ENCODE measurements at regions not wholly inside any gene's neighbourhood (a gene's known extent, or its start where the extent isn't known, plus 50 kb on each side); places are given as distances from the start of the nearest gene placed in this dataset.

GRCh38 chr18:21162786-21163185 lies 51.2 kb upstream of the ROCK1 start:
- intact Hi-C loops (cut with DNase I), result no loop called here
- DNase-seq (no peak), ATAC-seq (ENCODE audit: poor library complexity) (peak; percentile 57)

DNA sequence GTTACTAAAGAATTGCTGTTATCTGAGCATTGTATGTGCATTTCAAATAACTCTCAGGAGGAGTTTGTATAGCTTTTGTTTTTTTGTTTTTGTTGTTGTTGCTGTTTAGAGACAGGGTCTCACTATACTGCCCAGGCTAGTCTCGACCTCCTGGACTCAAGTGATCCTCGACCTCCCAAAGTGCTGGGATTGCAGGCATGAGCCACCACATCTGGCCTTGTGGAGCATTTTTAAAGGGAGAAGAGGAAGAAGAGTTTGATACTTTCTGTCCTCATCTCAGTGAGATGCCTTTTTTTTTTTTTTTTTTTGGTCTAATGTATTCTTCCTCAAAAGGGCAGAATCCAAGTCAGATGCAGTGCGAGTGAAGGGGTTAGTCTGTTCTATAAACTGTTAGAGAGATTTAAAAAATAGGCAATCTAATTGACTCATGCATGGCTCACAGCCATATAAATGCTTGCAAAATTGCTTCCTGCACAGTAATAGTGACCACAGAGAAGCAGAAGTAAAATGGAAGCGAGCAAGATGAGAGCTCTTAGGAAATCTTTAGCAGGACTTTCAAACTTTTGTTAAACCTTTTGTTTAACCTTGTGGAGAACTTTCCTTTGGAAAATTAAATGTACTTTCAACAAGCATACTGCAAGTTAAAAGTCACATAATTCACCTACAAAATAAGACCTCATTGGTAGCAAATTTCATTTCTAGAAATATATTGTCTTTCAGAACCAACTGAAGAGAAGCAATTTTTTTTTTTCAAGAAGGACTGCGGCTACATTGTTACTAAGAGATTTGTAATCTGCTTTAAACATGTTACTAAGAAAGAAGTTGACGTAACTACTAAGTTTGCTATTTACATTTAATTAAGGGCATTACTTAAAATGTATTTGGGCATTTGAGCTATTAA lies 52.3 kb upstream of the ROCK1 start:
- intact Hi-C loops (cut with DNase I), result no loop called here
- no peak for DNase-seq
- peak; percentile 77 for ATAC-seq (ENCODE audit: poor library complexity)

DNA sequence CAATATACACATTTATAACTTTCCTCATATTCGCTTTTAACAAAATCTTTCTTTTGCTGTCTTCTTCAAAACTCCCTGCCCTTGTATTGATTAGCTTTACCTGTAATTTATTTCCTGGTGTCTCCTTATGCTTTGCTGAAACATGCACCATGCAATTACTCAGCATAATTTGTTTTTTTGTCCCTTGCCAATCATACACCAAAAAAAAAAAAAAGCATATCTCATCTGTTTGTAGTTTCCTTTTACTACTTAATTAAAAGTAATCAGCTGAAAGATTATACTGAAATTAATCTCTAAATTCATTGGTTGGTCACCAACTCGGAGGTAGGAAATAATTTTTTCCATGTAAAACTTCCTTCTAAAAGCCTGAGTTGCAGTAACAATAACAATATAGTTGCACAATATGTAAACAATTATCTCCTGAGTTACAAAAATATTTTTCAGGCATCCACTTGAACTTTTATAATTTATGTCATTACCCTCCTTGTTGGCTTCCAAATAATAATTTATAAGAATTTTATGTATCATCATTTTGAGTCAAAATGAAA lies 53.0 kb upstream of the ROCK1 start:
- no peak for DNase-seq
- intact Hi-C loops (cut with DNase I), result no loop called here
- no peak for ATAC-seq (ENCODE audit: poor library complexity)

- no peak for ATAC-seq (ENCODE audit: poor library complexity)
- no peak for DNase-seq
- intact Hi-C loops (cut with DNase I), result no loop called here
Observed at GRCh38 chr18:21167641-21168377, 56.2 kb upstream of the ROCK1 start.

- DNase-seq (no peak), ATAC-seq (ENCODE audit: poor library complexity) (no peak)
- intact Hi-C loops (cut with DNase I), result no loop called here
Observed at GRCh38 chr18:21168880-21169279, 57.3 kb upstream of the ROCK1 start.

GRCh38 chr18:21177822-21178221 lies 64.2 kb upstream of the GREB1L start:
- DNase-seq (no peak), ATAC-seq (ENCODE audit: poor library complexity) (no peak)
- intact Hi-C loops (cut with DNase I), result no loop called here

DNA sequence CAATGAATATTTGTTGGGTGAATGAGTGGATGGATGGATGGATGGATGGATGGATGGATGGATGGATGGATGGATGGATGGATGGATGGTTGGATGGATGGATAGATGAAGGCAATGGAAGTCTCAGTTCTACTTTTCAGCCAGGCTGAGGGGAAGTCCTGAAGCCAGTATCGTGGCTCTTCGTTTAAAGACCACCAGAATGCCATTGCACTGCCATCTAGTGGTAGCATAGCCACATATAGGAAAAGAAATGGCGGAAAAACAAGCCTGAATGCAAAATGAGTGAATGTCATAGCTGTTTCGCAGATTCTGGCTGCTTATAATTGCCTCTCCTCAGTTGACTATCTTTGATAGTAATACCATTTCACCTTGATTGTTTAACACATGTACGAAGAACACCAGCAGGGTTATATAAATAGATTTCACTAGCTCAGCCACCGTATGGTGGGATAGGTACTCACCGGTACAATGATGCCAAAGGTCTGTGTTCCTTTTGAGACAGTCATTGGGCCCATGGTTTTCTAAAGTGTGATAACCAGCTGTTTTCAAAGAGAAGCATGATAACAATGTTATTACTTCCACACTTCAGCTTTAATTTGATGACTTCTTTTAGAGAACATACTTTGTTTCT lies 62.3 kb upstream of the GREB1L start:
- intact Hi-C loops (cut with DNase I), result no loop called here
- peak; percentile 83 for ATAC-seq (ENCODE audit: poor library complexity)
- no peak for DNase-seq

- intact Hi-C loops (cut with DNase I), result no loop called here
- DNase-seq (no peak), ATAC-seq (ENCODE audit: poor library complexity) (no peak)
Observed at GRCh38 chr18:21180588-21180987, 61.4 kb upstream of the GREB1L start.

DNA sequence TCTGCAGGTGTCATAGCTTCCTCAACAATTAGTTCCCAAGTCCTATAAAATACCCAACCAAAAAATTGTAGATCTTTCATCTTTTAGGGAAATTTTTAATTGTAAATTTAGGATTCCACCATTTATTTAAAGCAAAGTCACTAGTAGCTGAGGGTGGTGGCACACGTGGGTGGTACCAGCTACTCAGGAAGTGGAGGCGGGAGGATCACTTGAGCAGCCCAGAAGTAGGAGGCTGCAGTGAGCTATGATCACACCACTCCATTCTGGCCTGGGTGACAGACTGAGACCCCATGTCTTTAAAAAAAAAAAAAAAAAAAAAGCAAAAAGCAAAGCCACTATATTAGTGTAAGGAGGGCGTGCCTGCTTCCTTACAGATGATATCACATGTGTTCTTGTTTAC lies 60.3 kb upstream of the GREB1L start:
- no peak for DNase-seq
- no peak for ATAC-seq (ENCODE audit: poor library complexity)
- intact Hi-C loops (cut with DNase I), result no loop called here

DNA sequence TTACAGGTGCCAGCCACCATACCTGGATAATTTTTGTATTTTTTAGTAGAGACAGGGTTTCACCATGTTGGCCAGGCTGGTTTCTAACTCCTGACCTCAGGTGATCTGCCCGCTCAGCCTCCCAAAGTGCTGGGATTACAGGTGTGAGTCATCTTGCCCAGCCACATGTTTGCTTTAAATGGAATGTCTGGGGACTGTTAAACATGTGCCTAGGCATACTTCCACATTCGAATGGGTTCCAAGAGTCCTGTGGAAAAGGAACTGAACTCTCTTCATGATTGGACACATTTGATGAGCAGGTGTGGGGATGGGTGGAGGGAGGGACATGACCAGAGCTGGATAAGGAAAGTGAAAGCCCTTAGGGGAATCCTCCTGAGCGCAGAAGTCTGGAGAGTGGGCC lies 58.4 kb upstream of the GREB1L start:
- DNase-seq, result no peak
- intact Hi-C loops (cut with DNase I), result no loop called here
- no peak for ATAC-seq (ENCODE audit: poor library complexity)

DNA sequence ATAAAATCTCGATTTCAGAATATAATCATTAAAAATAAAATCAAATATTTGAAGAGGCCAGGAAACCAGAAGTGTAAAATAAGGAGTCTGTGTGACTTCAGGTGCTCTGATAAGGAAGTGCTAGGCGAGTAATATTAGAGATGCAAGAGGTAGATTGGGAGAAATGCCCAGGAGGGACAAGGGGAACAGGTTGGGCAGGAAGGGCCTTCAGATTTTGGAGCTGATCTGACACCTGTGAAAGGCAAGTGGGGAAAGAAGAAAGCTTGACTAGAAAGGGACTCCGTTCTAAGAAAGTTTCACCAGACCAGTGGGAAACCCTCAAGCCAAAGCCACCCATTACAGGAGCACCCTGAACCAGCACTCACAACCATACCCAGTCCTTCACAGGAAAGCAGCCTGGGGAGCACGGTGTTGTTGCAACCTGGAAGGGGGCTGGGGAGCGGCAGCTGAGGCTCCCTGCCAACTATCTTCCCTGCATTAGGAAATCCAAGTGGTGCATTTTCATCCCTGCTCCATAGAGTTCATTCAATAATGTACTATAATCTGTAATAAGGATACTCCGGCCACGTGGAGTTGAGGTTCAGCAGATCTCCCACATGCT lies 57.5 kb upstream of the GREB1L start:
- DNase-seq, result no peak
- ATAC-seq (ENCODE audit: poor library complexity), result no peak
- intact Hi-C loops (cut with DNase I), result no loop called here

GRCh38 chr18:21187886-21188285 lies 54.1 kb upstream of the GREB1L start:
- DNase-seq (no peak), ATAC-seq (ENCODE audit: poor library complexity) (peak; percentile 72)
- intact Hi-C loops (cut with DNase I), result no loop called here

DNA sequence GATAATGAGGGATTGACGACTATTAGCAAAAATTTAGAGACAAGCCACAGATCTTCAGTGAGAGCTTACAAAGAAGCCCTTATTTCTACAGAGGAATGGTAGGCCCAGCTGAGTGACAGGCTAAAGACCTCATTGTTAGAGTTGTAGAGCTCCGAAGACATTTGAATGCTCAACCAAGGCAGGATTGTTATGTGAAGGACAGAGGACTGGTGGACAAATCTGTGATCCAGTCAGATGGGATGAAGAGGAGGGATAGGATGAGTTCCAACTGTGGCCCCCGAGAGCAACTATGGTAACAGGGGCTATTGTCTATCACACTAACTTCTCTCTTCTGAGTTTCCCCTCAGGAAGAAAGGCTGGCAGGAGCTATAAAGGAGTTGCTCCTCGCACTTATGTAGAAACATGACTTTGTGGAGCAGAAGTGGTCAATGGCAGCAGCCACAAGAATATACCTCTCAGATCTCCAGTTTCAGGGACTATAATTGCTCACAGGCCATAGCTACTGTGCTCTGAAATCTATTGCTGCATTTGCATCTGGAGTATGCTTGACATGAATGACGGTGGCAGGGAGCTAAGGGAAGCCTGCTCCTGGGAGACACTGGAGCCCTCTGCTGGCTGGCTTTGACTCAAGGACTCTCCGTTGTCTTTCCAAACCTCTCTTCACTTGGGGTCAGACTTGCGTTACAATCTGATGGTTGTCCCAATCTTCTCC lies 50.3 kb upstream of the GREB1L start:
- intact Hi-C loops (cut with DNase I), result loop anchor here (10.0 kb wide), 1 partner anchor 763 kb away; no protein-coding TSS in a partner anchor
- DNase-seq (peak; percentile 50), ATAC-seq (ENCODE audit: poor library complexity) (peak; percentile 78)

Data from Right ventricle myocardium superior (tissue), 1 donor.